K562 (cell line): ENCODE measurements at regions not wholly inside any gene's neighbourhood (a gene's known extent, or its start where the extent isn't known, plus 50 kb on each side); places are given as distances from the start of the nearest gene placed in this dataset.

Source experiments
- ATAC-seq: fragments of 200-7000 bp; cut with Tn5 transposase; 3 replicates; pipeline ENCODE4 v1.9.1; 2020; ENCODE audit warnings: moderate library complexity
- BruUV-seq: library from RNA; stranded (reverse); fragments of 400-500 nt; replicated peaks from 2 replicates; lab custom pipeline; 2021; lab: Mats Ljungman, UMichigan
- CTCF ChIA-PET: fragments of 300-600 bp; formaldehyde crosslinking; extraction: SDS; loops from one replicate; lab custom pipeline; 2021; ENCODE audit warnings: low intra/inter-chr PET ratio; lab: Yijun Ruan, JAX
- POLR2A ChIA-PET: fragments of 300-600, 350-650 bp; sonication (Branson Sonifier 250); formaldehyde crosslinking; extraction: SDS; loops from one replicate; lab custom pipeline; 2021; ENCODE audit warnings: antibody characterized with exemption, inconsistent platforms; lab: Yijun Ruan, JAX
- DNase-seq, 4 experiments: peaks; one replicate each; pipeline versions ENCODE4 v3.0.0 to v3.0.0-alpha.2; 2011 to 2018; ENCODE audit warnings: low spot score in 3 of 4, mixed read lengths in 3 of 4; ENCODE audit errors: extremely low read depth in 1 of 4
- FAIRE-seq: peaks from 2 replicates; lab custom pipeline; 2011; peaks lifted over from hg19 to GRCh38; lab: Jason Lieb, UNC
- H2AFZ ChIP-seq: 2 replicates; pipeline ENCODE4 v1.6.0; 2011; ENCODE audit warnings: low read depth, low read length, control low read depth, inconsistent platforms
- H3K27ac ChIP-seq: fragments of 200-600 bp; 3 replicates; pipeline ENCODE4 v1.8.0; 2011; ENCODE audit warnings: low read depth, mild to moderate bottlenecking, control low read depth, inconsistent platforms, low read length, moderate library complexity, mixed read lengths; ENCODE audit errors: extremely low read depth
- H3K27me3 ChIP-seq, 2 experiments: fragments of 300-600 bp in 1 of 2; 2 replicates in 1 of 2; 3 replicates in 1 of 2; pipeline versions ENCODE4 v1.6.0 to v1.8.0; 2011; ENCODE audit warnings: inconsistent platforms in 2 of 2, low read length in 2 of 2, mild to moderate bottlenecking in 1 of 2, mixed read lengths in 1 of 2, moderate library complexity in 1 of 2; ENCODE audit not compliant: control insufficient read depth in 2 of 2, insufficient read depth in 2 of 2
- H3K36me3 ChIP-seq: fragments of 300-600 bp; 3 replicates; pipeline ENCODE4 v1.8.0; 2011; ENCODE audit warnings: mild to moderate bottlenecking, low read length, inconsistent platforms; ENCODE audit not compliant: control insufficient read depth, insufficient read depth
- H3K4me1 ChIP-seq, 2 experiments: fragments of 200-600 bp in 1 of 2; replicated peaks in 1 of 2; 2 replicates in 1 of 2; 3 replicates in 1 of 2; pipeline versions ENCODE4 v1.5.1 to v1.8.0; 2011; ENCODE audit warnings: inconsistent platforms in 2 of 2, low read length in 2 of 2, mild to moderate bottlenecking in 1 of 2, mixed read lengths in 1 of 2, moderate library complexity in 1 of 2; ENCODE audit not compliant: control insufficient read depth in 2 of 2, insufficient read depth in 2 of 2
- H3K4me2 ChIP-seq: 2 replicates; pipeline ENCODE4 v1.6.1; 2011; ENCODE audit warnings: low read length, control low read depth, inconsistent platforms, mixed read lengths; ENCODE audit not compliant: insufficient read depth
- H3K4me3 ChIP-seq: fragments of 200-600 bp; sonication (generic), shearing (Covaris generic); 2 replicates; pipeline ENCODE4 v1.5.1; 2016; ENCODE audit warnings: control low read depth, inconsistent platforms
- H3K79me2 ChIP-seq: fragments of 200-600 bp; 3 replicates; pipeline ENCODE4 v1.8.0; 2011; ENCODE audit warnings: low read length, inconsistent platforms; ENCODE audit not compliant: control insufficient read depth, insufficient read depth
- H3K9ac ChIP-seq, 2 experiments: 2 replicates each; pipeline versions ENCODE4 v1.6.0 to v1.6.1; 2011; ENCODE audit warnings: low read depth in 2 of 2, low read length in 2 of 2, control low read depth in 1 of 2, inconsistent platforms in 1 of 2, mild to moderate bottlenecking in 1 of 2, mixed read lengths in 1 of 2; ENCODE audit not compliant: insufficient read depth in 1 of 2
- H3K9me1 ChIP-seq: one replicate; pipeline ENCODE4 v1.6.0; 2011; ENCODE audit warnings: inconsistent platforms, mild to moderate bottlenecking, low read length, moderate library complexity; ENCODE audit not compliant: control insufficient read depth, insufficient read depth
- H3K9me3 ChIP-seq: replicated peaks from 2 replicates; pipeline ENCODE4 v1.5.1; 2011; ENCODE audit warnings: low read depth, low read length, inconsistent platforms; ENCODE audit not compliant: control insufficient read depth, insufficient read depth
- H4K20me1 ChIP-seq: replicated peaks from 2 replicates; pipeline ENCODE4 v1.6.1; 2011; ENCODE audit warnings: low read length, inconsistent platforms, mixed read lengths; ENCODE audit not compliant: control insufficient read depth, insufficient read depth
- ARHGAP35 ChIP-seq: fragments of 450-650 bp; IDR thresholded peaks from 2 replicates; pipeline ENCODE4 v1.6.1; 2018; ENCODE audit not compliant: partially characterized antibody
- BDP1 ChIP-seq: IDR thresholded peaks from 3 replicates; pipeline ENCODE4 v1.6.1; 2011; ENCODE audit not compliant: insufficient read length, insufficient read depth
- CHD4 ChIP-seq: fragments of 200-600 bp; sonication (generic); IDR thresholded peaks from 3 replicates; pipeline ENCODE4 v1.6.1; 2012; ENCODE audit warnings: low read depth, mild to moderate bottlenecking, mixed read lengths, low read length, inconsistent platforms; ENCODE audit not compliant: insufficient read depth, insufficient replicate concordance, poor library complexity, severe bottlenecking
- COPS2 ChIP-seq: fragments of 450-650 bp; conservative IDR thresholded peaks from 2 replicates; pipeline ENCODE4 v1.6.1; 2016; ENCODE audit warnings: mild to moderate bottlenecking, moderate library complexity
- ELK1 ChIP-seq: sonication (generic); formaldehyde crosslinking; IDR thresholded peaks from 2 replicates; pipeline ENCODE4 v1.8.1; 2022; ENCODE audit warnings: missing genetic modification reagents
- GATAD2A ChIP-seq: fragments of 450-650 bp; IDR thresholded peaks from 2 replicates; pipeline ENCODE4 v1.6.1; 2017
- HNRNPK ChIP-seq: fragments of 200-400 bp; formaldehyde crosslinking; IDR thresholded peaks from one replicate; pipeline ENCODE4 v1.6.1; 2018; ENCODE audit warnings: mild to moderate bottlenecking, low read depth, low read length; ENCODE audit not compliant: poor library complexity, severe bottlenecking
- PPARD ChIP-seq: fragments of 250-450 bp; sonication (Bioruptor Pico); IDR thresholded peaks from 2 replicates; pipeline ENCODE4 v1.8.0; 2022; ENCODE audit warnings: inconsistent platforms, mild to moderate bottlenecking, moderate library complexity
- RBM34 ChIP-seq: fragments of 200-400 bp; formaldehyde crosslinking; IDR thresholded peaks from 2 replicates; pipeline ENCODE4 v1.6.1; 2018; ENCODE audit warnings: low read length, borderline replicate concordance; ENCODE audit not compliant: insufficient read depth
- SMARCA5 ChIP-seq: fragments of 450-650 bp; IDR thresholded peaks from 2 replicates; pipeline ENCODE4 v1.6.1; 2016
- SP2 ChIP-seq: IDR thresholded peaks from 2 replicates; pipeline ENCODE4 v1.6.1; 2011; ENCODE audit warnings: mild to moderate bottlenecking, low read depth, low read length, moderate library complexity; ENCODE audit not compliant: poor library complexity, severe bottlenecking; ENCODE audit errors: extremely low read depth
- ZBTB33 ChIP-seq: sonication (generic); formaldehyde crosslinking; IDR thresholded peaks from 2 replicates; pipeline ENCODE4 v1.8.1; 2023; ENCODE audit warnings: mild to moderate bottlenecking, missing genetic modification reagents
- ZNF561 ChIP-seq: fragments of 450-650 bp; formaldehyde crosslinking; conservative IDR thresholded peaks from 2 replicates; pipeline ENCODE4 v1.4.0; 2020; ENCODE audit warnings: mild to moderate bottlenecking, moderate library complexity
- ZNF707 ChIP-seq: fragments of 250-450 bp; sonication (Bioruptor Pico); conservative IDR thresholded peaks from 2 replicates; pipeline ENCODE4 v1.8.0; 2022; ENCODE audit warnings: inconsistent platforms, mild to moderate bottlenecking, moderate library complexity
- WGBS: fragments of 100-300 bp; shearing (Covaris generic); methylation state at CpG from one replicate; pipeline ENCODE4 v1.1.6; 2016; ENCODE audit warnings: low coverage, mixed read lengths; ENCODE audit not compliant: insufficient coverage; ENCODE audit errors: missing lambda C conversion rate; 5-methylcytosine and 5-hydroxymethylcytosine counted together
- in situ Hi-C: fragments of 300-500 bp; cut with MboI; formaldehyde crosslinking; loops from 4 replicates; pipeline ENCODE4 v1.15.0; 2018; ENCODE audit warnings: inconsistent platforms, mixed read lengths
- intact Hi-C: fragments of 100-400 bp; cut with micrococcal nuclease; formaldehyde crosslinking; loops from 2 replicates; pipeline ENCODE4 v1.14.2; 2022

GRCh38 chr4:24672880-24673279 is 88.5 kb upstream of the DHX15 start:
- TF ChIP-seq HNRNPK (no peak), CHD4 (no peak), RBM34 (no peak), ZBTB33 (no peak), PPARD (CRISPR knock-in tag) (no peak), SP2 (no peak), SMARCA5 (no peak), GATAD2A (no peak), ELK1 (CRISPR knock-in tag) (no peak), ZNF561 (no peak), ARHGAP35 (no peak), BDP1 (no peak), ZNF707 (CRISPR knock-in tag) (no peak), COPS2 (no peak)
- H3K27me3 ChIP-seq: peaks cover 9 to 32% of the 10 kb centered on the region in 2 experiments; a peak in 4 of 5 replicates
- H3K9ac ChIP-seq: no peak overlapping the region
- under 1% methylated on average over 8 of the region's 8 CpGs for WGBS
- CTCF ChIA-PET: no interaction called here
- FAIRE-seq: no peak
- no peak overlapping the region for H3K4me2 ChIP-seq
- no peak for ATAC-seq
- no peak overlapping the region for H2AFZ ChIP-seq
- no peaks in the 10 kb centered on the region for H3K9me1 ChIP-seq
- intact Hi-C loops: no loop called here
- H3K27ac ChIP-seq: no peak overlapping the region
- no peaks in the 10 kb centered on the region for H3K79me2 ChIP-seq
- no peak overlapping the region for H3K4me3 ChIP-seq
- DNase-seq: no peak
- no peaks in the 10 kb centered on the region for H3K9me3 ChIP-seq
- H3K36me3 ChIP-seq: no peaks in the 10 kb centered on the region
- H3K4me1 ChIP-seq: no peaks in the 10 kb centered on the region
- H4K20me1 ChIP-seq: no peaks in the 10 kb centered on the region; the same call in 1 of the 2 replicates
- no TSS peak for BruUV-seq
- POLR2A ChIA-PET: no interaction called here
- in situ Hi-C loops: no loop called here
